Endothelial cell of umbilical vein (primary cell): ENCODE measurements at regions not wholly inside any gene's neighbourhood (a gene's known extent, or its start where the extent isn't known, plus 50 kb on each side); places are given as distances from the start of the nearest gene placed in this dataset.

ENCODE experiments used
- CTCF ChIP-seq, 2 donors: IDR thresholded peaks; 1 replicate in 1 of 2; 2 replicates in 1 of 2; pipeline ENCODE4 v1.5.1; 2011; ENCODE audit warnings: low read length in 2 of 2, mild to moderate bottlenecking in 2 of 2, moderate library complexity in 2 of 2, control low read depth in 1 of 2, inconsistent platforms in 1 of 2, low read depth in 1 of 2; ENCODE audit not compliant: insufficient read depth in 1 of 2; ENCODE audit errors: extremely low read depth in 1 of 2
- MYC ChIP-seq: IDR thresholded peaks from one replicate; pipeline ENCODE4 v1.6.1; 2011; ENCODE audit warnings: mild to moderate bottlenecking, low read depth, low read length
- POLR2AphosphoS5 ChIP-seq: IDR thresholded peaks from 2 replicates; pipeline ENCODE4 v1.6.1; 2012; ENCODE audit warnings: low read depth, mild to moderate bottlenecking, control low read depth, low read length, moderate library complexity; ENCODE audit not compliant: insufficient read depth

- TF ChIP-seq CTCF (IDR thresholded peaks at IDR 0.05; ENCODE audit: extremely low read depth in 1 of 2, insufficient read depth in 1 of 2, low read depth in 1 of 2, low read length in 2 of 2), result no peak
- TF ChIP-seq POLR2AphosphoS5, result no peak
- no peak for TF ChIP-seq MYC
Observed at GRCh38 chr16:22973522-22973921, 159.6 kb downstream of the HS3ST2 start.
